Retinal pigment epithelial cell (primary cell): ENCODE measurements at regions not wholly inside any gene's neighbourhood (a gene's known extent, or its start where the extent isn't known, plus 50 kb on each side); places are given as distances from the start of the nearest gene placed in this dataset.

Experiments
- DNase-seq: peaks from one replicate; pipeline ENCODE4 v3.0.0-alpha.2; 2010; ENCODE audit warnings: low read depth
- H3K4me3 ChIP-seq: 2 replicates; pipeline ENCODE4 v1.5.1; 2011; ENCODE audit warnings: mild to moderate bottlenecking, low read length, control low read depth, moderate library complexity
- TF ChIP-seq, protein P1 (sequence below): conservative IDR thresholded peaks from 2 replicates; pipeline ENCODE4 v1.5.1; 2011; ENCODE audit warnings: low read depth, low read length, control low read depth, inconsistent platforms

DNA sequence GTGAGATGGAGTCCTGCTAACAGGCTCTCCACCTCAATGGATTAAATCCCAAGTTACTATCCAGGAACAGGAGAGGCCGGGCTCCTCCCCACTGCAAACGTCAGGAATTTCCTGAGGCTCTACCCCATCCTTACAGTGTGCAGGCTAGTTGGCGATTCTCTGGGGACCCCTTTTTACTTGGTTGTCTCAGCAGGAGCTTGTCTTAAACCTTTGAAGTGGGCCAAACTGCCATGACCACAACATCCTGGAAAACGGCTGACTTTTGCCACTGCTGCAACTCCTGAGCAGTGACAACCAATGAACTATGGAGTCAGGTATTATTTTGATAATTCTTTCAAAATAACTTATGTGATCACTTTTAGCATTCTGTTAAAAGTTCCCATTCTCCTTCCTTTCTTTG is 440.9 kb upstream of the CCDC54 start:
- no peak for DNase-seq
- no peak overlapping the region for H3K4me3 ChIP-seq
- TF ChIP-seq, protein P1, sequence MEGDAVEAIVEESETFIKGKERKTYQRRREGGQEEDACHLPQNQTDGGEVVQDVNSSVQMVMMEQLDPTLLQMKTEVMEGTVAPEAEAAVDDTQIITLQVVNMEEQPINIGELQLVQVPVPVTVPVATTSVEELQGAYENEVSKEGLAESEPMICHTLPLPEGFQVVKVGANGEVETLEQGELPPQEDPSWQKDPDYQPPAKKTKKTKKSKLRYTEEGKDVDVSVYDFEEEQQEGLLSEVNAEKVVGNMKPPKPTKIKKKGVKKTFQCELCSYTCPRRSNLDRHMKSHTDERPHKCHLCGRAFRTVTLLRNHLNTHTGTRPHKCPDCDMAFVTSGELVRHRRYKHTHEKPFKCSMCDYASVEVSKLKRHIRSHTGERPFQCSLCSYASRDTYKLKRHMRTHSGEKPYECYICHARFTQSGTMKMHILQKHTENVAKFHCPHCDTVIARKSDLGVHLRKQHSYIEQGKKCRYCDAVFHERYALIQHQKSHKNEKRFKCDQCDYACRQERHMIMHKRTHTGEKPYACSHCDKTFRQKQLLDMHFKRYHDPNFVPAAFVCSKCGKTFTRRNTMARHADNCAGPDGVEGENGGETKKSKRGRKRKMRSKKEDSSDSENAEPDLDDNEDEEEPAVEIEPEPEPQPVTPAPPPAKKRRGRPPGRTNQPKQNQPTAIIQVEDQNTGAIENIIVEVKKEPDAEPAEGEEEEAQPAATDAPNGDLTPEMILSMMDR = no peak

DNA sequence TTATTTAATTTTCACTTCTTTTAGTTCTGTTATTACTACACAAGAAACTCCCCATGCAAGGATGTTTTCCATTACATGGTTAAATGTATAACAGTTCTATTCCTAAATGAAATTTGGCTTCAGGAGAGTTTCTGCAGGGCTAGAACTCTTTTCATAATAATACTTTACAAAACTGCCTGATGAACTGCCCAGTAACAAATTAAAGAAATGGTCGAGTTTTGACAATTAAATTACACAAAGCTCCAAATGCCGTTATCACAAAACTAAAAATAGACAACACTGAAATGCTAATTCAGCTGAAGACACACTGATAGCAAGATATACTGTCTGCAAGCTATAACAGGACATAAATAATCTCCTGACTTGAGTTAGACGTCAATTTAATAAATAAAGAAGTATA is 435.2 kb upstream of the CCDC54 start:
- TF ChIP-seq, protein P1 = no peak
- H3K4me3 ChIP-seq = no peak overlapping the region
- no peak for DNase-seq

DNA sequence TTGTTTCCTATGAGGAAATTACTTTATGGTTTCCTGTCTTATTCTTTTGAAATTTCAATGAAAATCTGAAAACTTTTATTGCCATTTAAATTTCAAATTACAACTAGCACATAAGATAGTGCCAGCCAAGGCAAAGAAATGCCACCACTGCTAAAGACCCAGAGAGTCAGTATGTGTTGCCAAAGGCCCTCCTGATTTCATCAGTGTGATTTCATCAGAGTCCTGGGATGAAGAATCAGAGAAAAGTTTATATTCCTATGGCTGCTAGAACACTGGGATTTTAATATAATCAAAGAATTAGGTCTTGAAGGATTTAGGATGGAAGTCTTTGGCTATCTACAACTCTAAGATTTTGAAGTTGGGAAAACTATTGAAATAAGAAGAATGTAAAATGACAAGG is 434.2 kb upstream of the CCDC54 start:
- no peak overlapping the region for H3K4me3 ChIP-seq
- TF ChIP-seq, protein P1 = no peak
- no peak for DNase-seq

DNA sequence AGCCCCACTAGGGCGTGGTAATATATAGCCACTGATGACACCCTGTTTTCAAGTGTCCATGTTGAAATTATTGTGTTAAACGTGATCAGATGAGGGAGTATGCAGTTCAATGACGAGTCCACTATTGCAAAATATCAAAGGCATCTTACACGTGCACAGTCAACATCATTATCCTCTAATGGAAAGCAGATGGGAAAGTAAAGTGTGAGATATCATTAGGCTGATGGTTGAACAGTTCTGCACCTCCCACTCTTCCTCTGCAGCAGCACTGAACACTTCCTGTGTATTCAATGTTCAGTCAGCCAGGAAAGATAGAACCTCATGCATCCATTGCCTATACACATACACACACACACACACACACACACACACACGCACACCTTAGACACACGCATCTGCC is 431.8 kb upstream of the CCDC54 start:
- H3K4me3 ChIP-seq = no peak overlapping the region
- DNase-seq = no peak
- TF ChIP-seq, protein P1 = no peak

DNA sequence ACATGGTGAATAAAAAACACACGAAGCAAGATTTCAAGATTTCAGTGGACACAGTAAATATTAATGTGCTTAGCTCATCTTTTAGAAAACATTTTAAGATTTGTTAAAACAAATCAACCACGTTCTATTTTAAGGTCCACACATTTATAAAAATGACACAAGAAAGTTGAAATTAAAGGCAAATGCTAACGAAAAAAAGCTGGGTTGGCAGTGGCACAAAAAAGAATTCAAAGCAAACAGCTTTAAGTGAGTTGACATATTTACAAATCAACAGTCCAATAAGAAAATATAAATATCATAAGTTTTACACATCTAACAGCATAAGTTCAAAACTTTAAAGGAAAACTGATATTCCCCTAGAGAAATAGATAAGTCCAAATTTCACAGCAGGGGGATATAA is 430.4 kb upstream of the CCDC54 start:
- TF ChIP-seq, protein P1 = no peak
- H3K4me3 ChIP-seq = no peak overlapping the region
- no peak for DNase-seq

DNA sequence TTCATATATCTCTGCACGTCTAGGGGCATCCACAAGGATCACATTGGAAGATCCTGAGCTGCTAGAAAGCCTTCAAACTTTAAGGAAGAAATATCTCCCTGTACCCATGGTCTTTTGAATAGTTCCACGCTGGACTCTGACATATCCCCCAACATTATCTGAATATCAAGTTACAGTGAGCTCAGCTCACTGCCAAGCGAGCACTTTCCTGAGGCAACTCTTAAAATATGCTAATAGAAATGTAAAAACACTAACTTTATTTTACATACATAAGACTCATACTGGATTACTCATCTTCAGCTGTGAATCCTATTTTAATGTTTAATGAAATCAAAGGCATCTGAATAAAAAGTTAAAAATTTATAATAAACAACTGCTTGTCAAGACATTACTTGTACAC is 420.2 kb upstream of the CCDC54 start:
- no peak for DNase-seq
- TF ChIP-seq, protein P1 = no peak
- H3K4me3 ChIP-seq = no peak overlapping the region

DNA sequence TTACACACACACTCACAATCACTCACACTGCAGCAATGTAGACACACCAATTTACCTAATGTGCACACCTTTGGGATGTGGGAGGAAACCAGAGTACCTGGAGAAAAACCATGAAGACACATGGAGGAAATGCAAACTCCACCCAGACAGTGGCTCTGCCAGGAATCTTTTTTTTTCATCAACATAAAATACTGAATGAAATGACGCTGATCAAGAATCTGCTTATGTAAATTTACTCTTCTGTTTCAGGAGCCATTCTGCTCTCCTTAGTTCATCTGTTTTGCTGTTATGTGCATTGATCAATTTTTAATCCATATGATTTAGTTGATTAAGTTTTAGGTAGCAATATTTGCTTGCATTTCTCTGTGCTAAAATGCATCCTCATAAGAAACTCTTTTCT is 414.2 kb upstream of the CCDC54 start:
- H3K4me3 ChIP-seq = no peak overlapping the region
- TF ChIP-seq, protein P1 = no peak
- DNase-seq = no peak
